ENCODE measurements at regions not wholly inside any gene's neighbourhood (a gene's known extent, or its start where the extent isn't known, plus 50 kb on each side); places are given as distances from the start of the nearest gene placed in this dataset.
"Not testable (repeated sequence)": the region's sequence is repeated elsewhere in the genome, so short reads cannot be mapped to it uniquely, and the experiment has no call there.

DNA sequence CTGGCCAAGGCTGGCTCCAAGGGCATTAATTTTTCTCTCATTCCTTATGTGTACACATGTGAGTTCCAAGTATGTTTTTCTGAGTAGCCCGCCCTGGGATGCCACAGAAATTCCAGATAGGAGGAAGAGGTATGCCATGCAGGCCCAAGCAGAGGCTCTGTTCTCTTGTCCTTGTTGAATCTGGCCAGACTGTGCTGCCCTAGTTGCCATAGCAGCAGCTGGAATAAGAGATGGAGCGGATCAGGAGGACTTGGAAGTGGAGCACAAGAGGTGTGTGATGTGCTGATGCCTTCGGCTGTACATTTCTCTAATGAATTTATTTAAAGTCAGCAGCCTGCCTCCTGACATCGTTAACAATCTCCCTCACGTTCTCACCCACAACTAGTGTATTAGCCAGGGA lies 235.6 kb upstream of the RPS23 start:
- no peaks in the 10 kb centered on the region for H3K9me3 ChIP-seq
- WGBS, 4 donors, result 76 to 85% (median 79%) methylated on average over 5 of the region's 5 CpGs
- intact Hi-C loops (cut with DNase I), result no loop called here
- H3K27ac ChIP-seq, result no peak overlapping the region
- no peaks in the 10 kb centered on the region for H3K36me3 ChIP-seq
- no peaks in the 10 kb centered on the region for H3K4me1 ChIP-seq
- DNase-seq (no peak), ATAC-seq (no peak)
- no peak overlapping the region for H3K4me3 ChIP-seq
- no peaks in the 10 kb centered on the region for H3K27me3 ChIP-seq
- TF ChIP-seq CTCF (IDR thresholded peaks at IDR 0.05) (no peak), POLR2A (IDR thresholded peaks at IDR 0.05) (no peak)

DNA sequence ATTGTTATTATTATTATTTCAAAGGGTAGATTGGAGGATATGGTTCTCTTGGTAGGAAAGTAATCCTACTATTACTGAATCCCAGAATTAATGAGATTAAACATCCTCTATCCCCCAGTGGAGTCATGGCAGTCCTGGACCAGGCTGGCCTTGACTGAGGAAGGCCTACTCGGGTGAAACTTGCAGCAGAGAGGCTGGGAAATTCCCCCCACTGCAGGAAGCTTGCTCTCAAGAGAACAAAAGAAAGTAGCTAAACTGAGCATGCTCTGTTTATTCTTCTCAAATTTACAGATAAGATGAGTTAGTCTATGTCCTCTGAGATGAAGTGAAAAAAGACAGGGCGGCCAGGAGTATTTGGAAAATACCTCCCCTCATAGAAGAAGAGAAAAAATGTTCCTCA lies 233.9 kb upstream of the RPS23 start:
- Histone ChIP-seq H3K27ac (no peak overlapping the region), H3K9me3 (peaks cover 0 to 3% (median 0%) of the 10 kb centered on the region in 12 donors), H3K27me3 (no peaks in the 10 kb centered on the region), H3K36me3 (no peaks in the 10 kb centered on the region), H3K4me1 (no peaks in the 10 kb centered on the region), H3K4me3 (no peak overlapping the region)
- no peak for TF ChIP-seq POLR2A (IDR thresholded peaks at IDR 0.05)
- WGBS, 4 donors, result 60 to 71% (median 69%) methylated on average over 2 of the region's 2 CpGs
- ATAC-seq, result no peak
- intact Hi-C loops (cut with DNase I), result no loop called here
- DNase-seq, result no peak

- TF ChIP-seq CTCF (IDR thresholded peaks at IDR 0.05), result no peak
These were observed 233.0 kb upstream of the RPS23 start for GRCh38 chr5:82511134-82511533.

DNA sequence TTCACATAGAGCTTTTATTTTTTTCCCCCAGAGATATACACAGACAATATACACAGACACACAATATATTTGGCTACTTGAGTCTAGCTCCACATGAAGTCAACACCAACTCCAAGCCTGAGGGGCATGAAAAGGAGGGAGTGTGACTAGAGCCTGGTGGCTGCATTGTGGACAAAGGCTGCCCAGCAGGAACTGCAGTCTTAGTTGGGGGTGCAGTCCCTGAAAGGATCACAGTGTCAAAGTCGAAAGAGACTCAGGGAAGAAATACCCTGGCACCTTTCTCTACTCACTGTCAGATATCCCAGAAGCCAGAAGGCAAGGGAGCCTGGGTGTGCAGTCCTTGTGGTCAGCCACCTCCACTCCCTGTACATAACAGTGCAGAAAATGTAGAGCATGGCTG lies 231.6 kb upstream of the RPS23 start:
- Histone ChIP-seq H3K9me3 (peaks cover 0 to 9% (median 2%) of the 10 kb centered on the region in 12 donors), H3K27ac (no peak overlapping the region), H3K4me3 (no peak overlapping the region), H3K27me3 (no peaks in the 10 kb centered on the region), H3K4me1 (no peaks in the 10 kb centered on the region), H3K36me3 (no peaks in the 10 kb centered on the region)
- DNase-seq (no peak), ATAC-seq (no peak)
- WGBS, 4 donors, result 57 to 79% (median 66%) methylated on average over 1 of the region's 1 CpG
- TF ChIP-seq CTCF (IDR thresholded peaks at IDR 0.05) (no peak), POLR2A (IDR thresholded peaks at IDR 0.05) (no peak)
- intact Hi-C loops (cut with DNase I), result no loop called here

More at GRCh38 chr5:82511134-82511533, 233.0 kb upstream of the RPS23 start:
- Histone ChIP-seq H3K27ac (no peak overlapping the region), H3K4me1 (no peaks in the 10 kb centered on the region), H3K36me3 (no peaks in the 10 kb centered on the region), H3K4me3 (no peak overlapping the region), H3K9me3 (peaks cover 0 to 9% (median 2%) of the 10 kb centered on the region in 12 donors), H3K27me3 (no peaks in the 10 kb centered on the region)
- ATAC-seq, result no peak
- DNase-seq, result no peak
- intact Hi-C loops (cut with DNase I), result no loop called here
- WGBS, 4 donors, result 90 to 95% (median 92%) methylated on average over 3 of the region's 3 CpGs

DNA sequence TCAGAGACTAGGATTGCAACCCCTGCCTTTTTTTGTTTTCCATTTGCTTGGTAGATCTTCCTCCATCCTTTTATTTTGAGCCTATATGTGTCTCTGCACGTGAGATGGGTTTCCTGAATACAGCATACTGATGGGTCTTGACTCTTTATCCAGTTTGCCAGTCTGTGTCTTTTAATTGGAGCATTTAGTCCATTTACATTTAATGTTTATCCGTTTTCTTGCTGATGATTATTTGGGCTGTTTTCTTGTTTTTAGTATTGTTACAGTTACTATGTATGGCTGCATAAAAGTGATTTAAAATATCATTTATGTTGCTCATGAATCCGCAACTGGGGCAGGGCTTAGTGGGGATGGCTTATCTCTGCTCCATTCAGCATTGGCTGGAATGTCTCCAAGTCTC lies 228.2 kb upstream of the RPS23 start:
- H3K27ac ChIP-seq; ATAC-seq; H3K27me3 ChIP-seq; H3K4me1 ChIP-seq; H3K36me3 ChIP-seq; H3K4me3 ChIP-seq; DNase-seq; intact Hi-C loops (cut with DNase I): not testable (repeated sequence)
- H3K9me3 ChIP-seq, result peaks cover 0 to 11% (median 3%) of the 10 kb centered on the region in 12 donors
- 89 to 95% (median 91%) methylated on average over 2 to 3 of the region's 3 CpGs for WGBS, 4 donors
